Stomach (tissue), 8 donors: ENCODE measurements at regions not wholly inside any gene's neighbourhood (a gene's known extent, or its start where the extent isn't known, plus 50 kb on each side); places are given as distances from the start of the nearest gene placed in this dataset.

ENCODE experiments used
- DNase-seq, 2 donors: peaks; one replicate each; pipeline versions ENCODE4 v3.0.0 to v3.0.0-alpha.2; 2013 to 2019
- H3K27ac ChIP-seq, 5 donors: fragments of 200-600 bp in 4 of 5; sonication (generic) in 4 of 5; one replicate each; pipeline ENCODE4 v1.5.1; 2013 to 2019; ENCODE audit warnings: mild to moderate bottlenecking in 1 of 5, moderate library complexity in 1 of 5
- H3K27me3 ChIP-seq, 3 donors: fragments of 200-600 bp; sonication (generic); one replicate each; pipeline ENCODE4 v1.5.1; 2017 to 2019; ENCODE audit warnings: mixed run types in 1 of 3
- H3K36me3 ChIP-seq, 4 donors: fragments of 200-600 bp; sonication (generic); 1 replicate in 3 of 4; 2 replicates in 1 of 4; pipeline ENCODE4 v1.5.1; 2016 to 2019
- H3K4me1 ChIP-seq, 4 donors: fragments of 200-600 bp; sonication (generic); one replicate each; pipeline ENCODE4 v1.5.1; 2016 to 2019
- H3K4me3 ChIP-seq, 4 donors: fragments of 200-600 bp; sonication (generic) in 3 of 4; one replicate each; pipeline ENCODE4 v1.5.1; 2016 to 2019; ENCODE audit warnings: mild to moderate bottlenecking in 1 of 4
- H3K9me3 ChIP-seq, 4 donors: fragments of 200-600 bp; sonication (generic); one replicate each; pipeline ENCODE4 v1.5.1; 2016 to 2019
- EP300 ChIP-seq: sonication (generic); formaldehyde crosslinking; IDR thresholded peaks from one replicate; pipeline ENCODE4 v1.6.1; 2017; ENCODE audit warnings: antibody characterized with exemption
- POLR2A ChIP-seq, 4 donors: fragments of 450-650 bp; IDR thresholded peaks; one replicate each; pipeline ENCODE4 v1.6.1; 2016; ENCODE audit warnings: antibody characterized with exemption in 4 of 4, control low read depth in 2 of 4, mild to moderate bottlenecking in 1 of 4, moderate library complexity in 1 of 4
- POLR2AphosphoS5 ChIP-seq, 3 donors: sonication (generic); formaldehyde crosslinking; IDR thresholded peaks; one replicate each; pipeline ENCODE4 v1.6.1; 2016; ENCODE audit warnings: antibody characterized with exemption in 3 of 3
- WGBS, 5 donors: extraction: QIAGEN DNeasy Blood & Tissue Kit in 3 of 5; methylation state at CpG; one replicate each; pipeline versions ENCODE4 v1.1.5 to v1.1.7; 2013 to 2018; 5-methylcytosine and 5-hydroxymethylcytosine counted together
- intact Hi-C: fragments of 100-400 bp; cut with DNase I; formaldehyde crosslinking; loops from one replicate; pipeline ENCODE4 v1.15.1; 2023; ENCODE audit warnings: low total_unique reads
- TF ChIP-seq, protein P1 (sequence below), 7 experiments: fragments of 450-650 bp in 4 of 7; fragments of 200-600 bp in 3 of 7; sonication (generic) in 3 of 7; IDR thresholded peaks; one replicate each; pipeline ENCODE4 v1.5.1; 2016 to 2019; ENCODE audit warnings: antibody characterized with exemption in 7 of 7, control low read depth in 2 of 7, mild to moderate bottlenecking in 1 of 7
- donor health status: healthy with polysubstance abuse.
- donor health status: Bipolar disorder and iron deficiency.
- donor health status: healthy.

DNA sequence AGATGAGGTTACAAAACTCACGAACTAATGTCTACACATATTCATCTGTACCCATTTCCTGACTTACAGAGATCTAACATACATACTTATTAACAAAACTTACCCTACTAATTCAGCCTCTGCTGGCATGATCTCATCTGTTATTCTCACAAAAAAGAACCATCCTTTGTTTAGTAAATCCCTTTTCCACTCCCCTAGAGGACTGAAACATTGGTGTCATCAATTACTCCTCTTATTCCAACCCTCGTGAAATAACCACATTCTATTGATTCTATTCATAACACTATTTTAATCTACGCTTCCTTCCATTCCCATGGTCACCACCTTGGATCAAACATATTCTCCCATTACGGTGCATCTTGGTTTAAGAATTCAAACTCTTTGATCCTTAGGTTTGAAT, 505.9 kb downstream of the SI start:
- TF ChIP-seq POLR2AphosphoS5 (IDR thresholded peaks at IDR 0.05) (no peak), POLR2A (IDR thresholded peaks at IDR 0.05) (no peak), EP300 (no peak)
- TF ChIP-seq, protein P1, sequence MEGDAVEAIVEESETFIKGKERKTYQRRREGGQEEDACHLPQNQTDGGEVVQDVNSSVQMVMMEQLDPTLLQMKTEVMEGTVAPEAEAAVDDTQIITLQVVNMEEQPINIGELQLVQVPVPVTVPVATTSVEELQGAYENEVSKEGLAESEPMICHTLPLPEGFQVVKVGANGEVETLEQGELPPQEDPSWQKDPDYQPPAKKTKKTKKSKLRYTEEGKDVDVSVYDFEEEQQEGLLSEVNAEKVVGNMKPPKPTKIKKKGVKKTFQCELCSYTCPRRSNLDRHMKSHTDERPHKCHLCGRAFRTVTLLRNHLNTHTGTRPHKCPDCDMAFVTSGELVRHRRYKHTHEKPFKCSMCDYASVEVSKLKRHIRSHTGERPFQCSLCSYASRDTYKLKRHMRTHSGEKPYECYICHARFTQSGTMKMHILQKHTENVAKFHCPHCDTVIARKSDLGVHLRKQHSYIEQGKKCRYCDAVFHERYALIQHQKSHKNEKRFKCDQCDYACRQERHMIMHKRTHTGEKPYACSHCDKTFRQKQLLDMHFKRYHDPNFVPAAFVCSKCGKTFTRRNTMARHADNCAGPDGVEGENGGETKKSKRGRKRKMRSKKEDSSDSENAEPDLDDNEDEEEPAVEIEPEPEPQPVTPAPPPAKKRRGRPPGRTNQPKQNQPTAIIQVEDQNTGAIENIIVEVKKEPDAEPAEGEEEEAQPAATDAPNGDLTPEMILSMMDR (IDR thresholded peaks at IDR 0.05), result no peak
- intact Hi-C loops, result no loop called here
- Histone ChIP-seq H3K4me1 (no peaks in the 10 kb centered on the region), H3K27ac (no peak overlapping the region), H3K9me3 (no peaks in the 10 kb centered on the region), H3K27me3 (no peaks in the 10 kb centered on the region), H3K36me3 (no peaks in the 10 kb centered on the region), H3K4me3 (no peak overlapping the region)
- no peak for DNase-seq
- WGBS, 5 donors, result 81 to 88% (median 84%) methylated on average over 4 of the region's 4 CpGs

DNA sequence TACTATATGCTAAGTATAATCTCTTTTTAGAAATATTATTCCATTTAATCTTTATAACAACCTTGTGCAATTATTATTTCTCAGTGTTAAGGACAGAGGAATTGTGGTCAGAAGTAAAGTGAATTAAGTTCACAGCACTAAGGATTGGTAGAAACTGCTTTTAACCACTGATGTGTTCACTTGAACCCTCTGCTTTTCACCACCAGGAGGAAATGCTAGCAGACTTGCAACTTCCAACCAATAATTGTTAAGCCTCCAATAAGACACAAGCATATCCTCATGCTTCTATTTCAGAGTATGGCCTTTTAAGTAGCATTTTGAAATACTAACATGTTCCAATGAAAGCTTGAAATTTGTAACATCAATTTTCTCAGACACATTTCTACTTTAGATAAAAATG, 527.4 kb downstream of the SI start:
- H3K27ac ChIP-seq, result no peak overlapping the region
- H3K4me1 ChIP-seq, result no peaks in the 10 kb centered on the region
- no peak for DNase-seq
- TF ChIP-seq EP300 (no peak), POLR2AphosphoS5 (IDR thresholded peaks at IDR 0.05) (no peak), POLR2A (IDR thresholded peaks at IDR 0.05) (no peak)
- TF ChIP-seq, protein P1 (IDR thresholded peaks at IDR 0.05), result no peak
- no peak overlapping the region for H3K4me3 ChIP-seq
- H3K9me3 ChIP-seq, result no peaks in the 10 kb centered on the region
- H3K27me3 ChIP-seq, result no peaks in the 10 kb centered on the region
- H3K36me3 ChIP-seq, result no peaks in the 10 kb centered on the region
- intact Hi-C loops, result no loop called here

DNA sequence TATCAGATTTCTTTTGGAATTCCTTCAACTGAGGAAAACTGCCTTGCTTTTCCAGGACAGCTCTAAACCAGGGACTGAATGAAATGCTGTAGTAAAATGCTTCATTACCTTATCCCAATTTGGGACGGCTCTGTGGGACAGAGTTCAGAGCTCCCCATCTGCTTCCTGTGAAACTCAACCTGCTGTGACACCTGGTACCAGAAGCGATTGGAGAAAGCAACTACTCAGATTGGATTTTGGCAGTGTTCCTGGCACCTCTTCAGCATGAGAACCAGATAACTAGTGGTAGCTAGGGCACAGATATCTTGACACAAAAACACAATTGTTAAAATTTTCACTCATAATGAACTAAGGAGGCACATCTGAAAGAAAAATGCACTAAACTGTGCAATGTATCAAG, 539.1 kb downstream of the SI start:
- no peak for DNase-seq
- Histone ChIP-seq H3K9me3 (no peaks in the 10 kb centered on the region), H3K4me3 (no peak overlapping the region), H3K4me1 (no peaks in the 10 kb centered on the region), H3K27me3 (no peaks in the 10 kb centered on the region), H3K36me3 (no peaks in the 10 kb centered on the region), H3K27ac (no peak overlapping the region)
- 46 to 67% (median 60%) methylated on average over 2 of the region's 2 CpGs for WGBS, 5 donors
- intact Hi-C loops, result no loop called here
- TF ChIP-seq POLR2A (IDR thresholded peaks at IDR 0.05) (no peak), EP300 (no peak), POLR2AphosphoS5 (IDR thresholded peaks at IDR 0.05) (no peak)
- TF ChIP-seq, protein P1 (IDR thresholded peaks at IDR 0.05), result no peak

DNA sequence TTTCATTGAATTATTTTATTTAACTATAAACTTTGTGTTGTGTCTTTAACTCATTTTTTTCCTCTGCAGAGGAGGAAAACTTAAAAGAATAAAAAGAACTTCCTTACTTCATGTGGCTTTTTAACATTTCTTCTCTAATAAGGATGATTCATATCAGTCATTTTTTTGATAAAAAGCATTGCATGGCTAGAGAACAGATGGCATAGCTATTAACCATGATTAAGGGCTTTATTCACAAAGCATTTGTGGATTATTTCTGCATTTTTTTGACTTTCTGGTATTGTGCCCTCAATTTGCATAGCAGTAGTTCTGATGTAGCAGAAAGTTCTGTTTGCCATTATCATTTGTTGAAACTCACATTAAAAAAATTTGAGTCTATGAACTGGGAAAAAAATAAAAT, 540.8 kb downstream of the SI start:
- H3K36me3 ChIP-seq, result no peaks in the 10 kb centered on the region
- no peak for DNase-seq
- TF ChIP-seq EP300, result no peak
- intact Hi-C loops, result no loop called here
- no peak overlapping the region for H3K4me3 ChIP-seq
- peaks cover 0 to under 1% (median 0%) of the 10 kb centered on the region in 4 donors for H3K9me3 ChIP-seq
- H3K27ac ChIP-seq, result no peak overlapping the region
- H3K4me1 ChIP-seq, result no peaks in the 10 kb centered on the region
- H3K27me3 ChIP-seq, result no peaks in the 10 kb centered on the region

DNA sequence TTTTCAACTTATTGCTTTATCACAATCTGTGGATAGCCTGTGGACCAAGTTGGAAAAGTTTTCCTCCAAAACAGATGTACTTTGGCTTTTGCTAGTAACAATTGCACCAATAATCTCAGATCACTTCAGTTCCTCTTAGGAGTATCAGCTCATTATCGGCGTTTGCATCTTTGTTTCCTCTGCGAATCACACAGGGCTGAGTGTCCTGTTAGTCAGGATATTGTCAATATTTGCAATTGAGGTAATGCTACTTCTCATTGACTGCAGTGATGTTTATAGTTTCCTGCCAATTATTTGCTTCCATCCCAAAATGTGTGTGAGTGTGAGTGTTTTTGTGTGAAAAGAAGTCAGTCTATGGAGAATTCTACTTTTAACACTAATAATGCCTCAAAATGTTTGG, 545.0 kb downstream of the SI start:
- Histone ChIP-seq H3K4me1 (no peaks in the 10 kb centered on the region), H3K9me3 (peaks cover 0 to 4% (median 0%) of the 10 kb centered on the region in 4 donors), H3K27me3 (no peaks in the 10 kb centered on the region), H3K4me3 (no peak overlapping the region), H3K36me3 (no peaks in the 10 kb centered on the region), H3K27ac (no peak overlapping the region)
- 53 to 69% (median 62%) methylated on average over 3 of the region's 3 CpGs for WGBS, 5 donors
- TF ChIP-seq POLR2A (IDR thresholded peaks at IDR 0.05) (no peak), EP300 (no peak), POLR2AphosphoS5 (IDR thresholded peaks at IDR 0.05) (no peak)
- TF ChIP-seq, protein P1 (IDR thresholded peaks at IDR 0.05), result no peak
- no peak for DNase-seq
- intact Hi-C loops, result no loop called here
